A549 (cell line): ENCODE measurements at regions not wholly inside any gene's neighbourhood (a gene's known extent, or its start where the extent isn't known, plus 50 kb on each side); places are given as distances from the start of the nearest gene placed in this dataset.

Experiments
- ATAC-seq, 2 experiments: fragments of 200-7000 bp in 1 of 2; fragments of >200 bp in 1 of 2; cut with Nextera tagmentation in 1 of 2; cut with Tn5 transposase in 1 of 2; 3 replicates each; pipeline versions ENCODE4 v1.8.0 to v1.9.1; 2018 to 2020; ENCODE audit warnings: mild to moderate bottlenecking in 1 of 2, moderate library complexity in 1 of 2
- CTCF ChIA-PET: fragments of 300-600 bp; sonication (Branson Sonifier 250); formaldehyde crosslinking; extraction: SDS; loops from one replicate; lab custom pipeline; 2021; ENCODE audit warnings: antibody characterized with exemption, inconsistent platforms; lab: Yijun Ruan, JAX
- POLR2A ChIA-PET: fragments of 350-600 bp; formaldehyde crosslinking; extraction: SDS; loops from one replicate; lab custom pipeline; 2021; ENCODE audit warnings: antibody characterized with exemption, inconsistent platforms; lab: Yijun Ruan, JAX
- DNase-seq, 2 experiments: peaks; one replicate each; pipeline versions ENCODE4 v3.0.0 to v3.0.0-alpha.2; 2011 to 2016; ENCODE audit warnings: low read depth in 1 of 2, low spot score in 1 of 2
- FAIRE-seq: peaks from 2 replicates; lab custom pipeline; 2011; peaks lifted over from hg19 to GRCh38; lab: Jason Lieb, UNC
- H3K27ac ChIP-seq, 2 experiments: fragments of >200 bp; sonication (Bioruptor Twin); formaldehyde crosslinking; 3 replicates each; pipeline ENCODE4 v1.5.1; 2016 to 2017
- H3K4me1 ChIP-seq: fragments of >200 bp; sonication (Bioruptor Twin); formaldehyde crosslinking; 3 replicates; pipeline ENCODE4 v1.6.1; 2016
- H3K4me2 ChIP-seq: fragments of >200 bp; sonication (Bioruptor Twin); formaldehyde crosslinking; 3 replicates; pipeline ENCODE4 v1.6.1; 2016
- H3K4me3 ChIP-seq: fragments of >200 bp; sonication (Bioruptor Twin); formaldehyde crosslinking; 3 replicates; pipeline ENCODE4 v1.5.1; 2016
- H3K9me3 ChIP-seq: fragments of >200 bp; sonication (Bioruptor Twin); formaldehyde crosslinking; 3 replicates; pipeline ENCODE4 v1.6.1; 2016
- BHLHE40 ChIP-seq: IDR thresholded peaks from 2 replicates; pipeline ENCODE4 v1.6.1; 2012; ENCODE audit warnings: low read depth, low read length, inconsistent platforms
- CEBPB ChIP-seq, 2 experiments: fragments of >200 bp in 1 of 2; sonication (Bioruptor Twin) in 1 of 2; formaldehyde crosslinking in 1 of 2; IDR thresholded peaks; 2 replicates each; pipeline ENCODE4 v1.6.1; 2012 to 2016
- E2F6 ChIP-seq: IDR thresholded peaks from 2 replicates; pipeline ENCODE4 v1.6.1; 2012; ENCODE audit warnings: low read depth, borderline replicate concordance
- ELK1 ChIP-seq: fragments of 150-350 bp; IDR thresholded peaks from 2 replicates; pipeline ENCODE4 v1.6.1; 2014; ENCODE audit warnings: low read depth, mild to moderate bottlenecking, low read length
- FOSL2 ChIP-seq, 2 experiments: fragments of 450-650 bp in 1 of 2; fragments of >200 bp in 1 of 2; sonication (Bioruptor Twin) in 1 of 2; formaldehyde crosslinking; IDR thresholded peaks; 2 replicates each; pipeline versions ENCODE4 v1.5.0 to v1.6.1; 2016 to 2020; ENCODE audit warnings: mild to moderate bottlenecking in 1 of 2, moderate library complexity in 1 of 2
- FOXS1 ChIP-seq: fragments of 250-450 bp; sonication (Bioruptor Pico); IDR thresholded peaks from 2 replicates; pipeline ENCODE4 v1.5.0; 2020; ENCODE audit warnings: mild to moderate bottlenecking, moderate library complexity
- HOXB13 ChIP-seq: fragments of 250-450 bp; sonication (Bioruptor Pico); IDR thresholded peaks from 2 replicates; pipeline ENCODE4 v1.5.0; 2020; ENCODE audit warnings: low read depth, mild to moderate bottlenecking, moderate library complexity
- MAZ ChIP-seq: fragments of 150-350 bp; IDR thresholded peaks from 2 replicates; pipeline ENCODE4 v1.6.1; 2014; ENCODE audit warnings: antibody characterized with exemption, low read depth, low read length, borderline replicate concordance
- POLR2A ChIP-seq: IDR thresholded peaks from 2 replicates; pipeline ENCODE4 v1.6.1; 2012; ENCODE audit warnings: mild to moderate bottlenecking, low read length
- RCOR1 ChIP-seq: fragments of 150-350 bp; IDR thresholded peaks from 2 replicates; pipeline ENCODE4 v1.6.1; 2014; ENCODE audit warnings: antibody characterized with exemption, low read length, low read depth
- RFX5 ChIP-seq: fragments of 450-650 bp; IDR thresholded peaks from 2 replicates; pipeline ENCODE4 v1.7.1; 2014; ENCODE audit warnings: antibody characterized with exemption, mild to moderate bottlenecking, moderate library complexity
- SREBF2 ChIP-seq: fragments of 450-650 bp; IDR thresholded peaks from 2 replicates; pipeline ENCODE4 v1.6.1; 2014; ENCODE audit warnings: mild to moderate bottlenecking, moderate library complexity
- TP53 ChIP-seq: fragments of 250-450 bp; sonication (Bioruptor Pico); IDR thresholded peaks from 2 replicates; pipeline ENCODE4 v1.5.0; 2021; ENCODE audit warnings: mild to moderate bottlenecking, moderate library complexity
- ZFP36 ChIP-seq: fragments of 450-650 bp; IDR thresholded peaks from 2 replicates; pipeline ENCODE4 v1.6.1; 2014; ENCODE audit warnings: borderline replicate concordance; ENCODE audit not compliant: partially characterized antibody
- ZNF302 ChIP-seq: fragments of 250-450 bp; sonication (Bioruptor Pico); IDR thresholded peaks from 2 replicates; pipeline ENCODE4 v1.9.0; 2021; ENCODE audit warnings: inconsistent platforms, mild to moderate bottlenecking, moderate library complexity
- WGBS: methylation state at CpG from one replicate; pipeline ENCODE4 v1.1.6; 2017; ENCODE audit errors: missing lambda C conversion rate; 5-methylcytosine and 5-hydroxymethylcytosine counted together
- TF ChIP-seq, protein P1 (sequence below): fragments of 250-450 bp; sonication (Bioruptor Pico); IDR thresholded peaks from 2 replicates; pipeline ENCODE4 v1.5.0; 2021; ENCODE audit warnings: mild to moderate bottlenecking, moderate library complexity, borderline replicate concordance
- TF ChIP-seq, protein P2 (sequence below): fragments of >200 bp; sonication (Bioruptor Twin); formaldehyde crosslinking; IDR thresholded peaks from 3 replicates; pipeline ENCODE4 v1.5.1; 2016

GRCh38 chr20:54933212-54933904 lies 458.0 kb downstream of the DOK5 start:
- DNase-seq = no peak
- WGBS = 1% methylated on average over 3 of the region's 3 CpGs
- ChIA-PET CTCF (no interaction called here), POLR2A (no interaction called here)
- TF ChIP-seq, protein P1, sequence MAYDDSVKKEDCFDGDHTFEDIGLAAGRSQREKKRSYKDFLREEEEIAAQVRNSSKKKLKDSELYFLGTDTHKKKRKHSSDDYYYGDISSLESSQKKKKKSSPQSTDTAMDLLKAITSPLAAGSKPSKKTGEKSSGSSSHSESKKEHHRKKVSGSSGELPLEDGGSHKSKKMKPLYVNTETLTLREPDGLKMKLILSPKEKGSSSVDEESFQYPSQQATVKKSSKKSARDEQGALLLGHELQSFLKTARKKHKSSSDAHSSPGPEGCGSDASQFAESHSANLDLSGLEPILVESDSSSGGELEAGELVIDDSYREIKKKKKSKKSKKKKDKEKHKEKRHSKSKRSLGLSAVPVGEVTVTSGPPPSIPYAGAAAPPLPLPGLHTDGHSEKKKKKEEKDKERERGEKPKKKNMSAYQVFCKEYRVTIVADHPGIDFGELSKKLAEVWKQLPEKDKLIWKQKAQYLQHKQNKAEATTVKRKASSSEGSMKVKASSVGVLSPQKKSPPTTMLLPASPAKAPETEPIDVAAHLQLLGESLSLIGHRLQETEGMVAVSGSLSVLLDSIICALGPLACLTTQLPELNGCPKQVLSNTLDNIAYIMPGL = no peak
- no peak for TF ChIP-seq E2F6
- no peak for TF ChIP-seq HOXB13 (CRISPR knock-in tag)
- TF ChIP-seq RFX5 = no peak
- TF ChIP-seq ELK1 = no peak
- no peak for TF ChIP-seq ZNF302 (CRISPR knock-in tag)
- TF ChIP-seq, protein P2, sequence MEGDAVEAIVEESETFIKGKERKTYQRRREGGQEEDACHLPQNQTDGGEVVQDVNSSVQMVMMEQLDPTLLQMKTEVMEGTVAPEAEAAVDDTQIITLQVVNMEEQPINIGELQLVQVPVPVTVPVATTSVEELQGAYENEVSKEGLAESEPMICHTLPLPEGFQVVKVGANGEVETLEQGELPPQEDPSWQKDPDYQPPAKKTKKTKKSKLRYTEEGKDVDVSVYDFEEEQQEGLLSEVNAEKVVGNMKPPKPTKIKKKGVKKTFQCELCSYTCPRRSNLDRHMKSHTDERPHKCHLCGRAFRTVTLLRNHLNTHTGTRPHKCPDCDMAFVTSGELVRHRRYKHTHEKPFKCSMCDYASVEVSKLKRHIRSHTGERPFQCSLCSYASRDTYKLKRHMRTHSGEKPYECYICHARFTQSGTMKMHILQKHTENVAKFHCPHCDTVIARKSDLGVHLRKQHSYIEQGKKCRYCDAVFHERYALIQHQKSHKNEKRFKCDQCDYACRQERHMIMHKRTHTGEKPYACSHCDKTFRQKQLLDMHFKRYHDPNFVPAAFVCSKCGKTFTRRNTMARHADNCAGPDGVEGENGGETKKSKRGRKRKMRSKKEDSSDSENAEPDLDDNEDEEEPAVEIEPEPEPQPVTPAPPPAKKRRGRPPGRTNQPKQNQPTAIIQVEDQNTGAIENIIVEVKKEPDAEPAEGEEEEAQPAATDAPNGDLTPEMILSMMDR = no peak
- TF ChIP-seq RCOR1 = no peak
- TF ChIP-seq FOSL2 (IDR thresholded peaks at IDR 0.05) = no peak
- no peak for TF ChIP-seq FOSL2 (CRISPR knock-in tag; IDR thresholded peaks at IDR 0.05)
- no peak for TF ChIP-seq MAZ
- no peak for TF ChIP-seq FOXS1 (CRISPR knock-in tag)
- Histone ChIP-seq H3K4me3 (no peak overlapping the region), H3K9me3 (no peaks in the 10 kb centered on the region), H3K4me2 (no peak overlapping the region), H3K27ac (no peak overlapping the region), H3K4me1 (no peaks in the 10 kb centered on the region)
- no peak for FAIRE-seq
- ATAC-seq = no peak

DNA sequence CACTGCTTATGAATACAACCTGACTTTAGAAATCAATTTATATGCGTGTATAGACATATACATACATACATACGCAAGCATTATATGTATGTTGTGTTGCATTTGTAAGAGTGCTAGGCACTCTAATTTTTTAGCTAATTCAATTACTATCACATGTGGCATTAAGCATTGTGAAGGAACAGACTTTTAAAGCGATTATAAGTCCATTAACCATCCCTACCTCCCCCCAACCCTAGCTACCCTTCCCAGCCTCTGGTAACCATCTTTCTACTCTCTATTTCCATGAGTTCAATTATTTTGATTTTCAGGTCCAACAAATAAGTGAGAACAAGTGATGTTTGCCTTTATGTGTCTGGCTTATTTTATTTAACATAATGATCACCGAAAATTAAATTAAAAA lies 453.8 kb downstream of the DOK5 start:
- no peak overlapping the region for H3K4me2 ChIP-seq
- no peak for DNase-seq
- no peak for FAIRE-seq
- ChIA-PET POLR2A (no interaction called here), CTCF (no interaction called here)
- TF ChIP-seq SREBF2 (no peak), HOXB13 (CRISPR knock-in tag) (no peak), ZFP36 (no peak), FOSL2 (IDR thresholded peaks at IDR 0.05) (no peak), FOSL2 (CRISPR knock-in tag; IDR thresholded peaks at IDR 0.05) (no peak), CEBPB (IDR thresholded peaks at IDR 0.05) (no peak), BHLHE40 (no peak), ELK1 (no peak), POLR2A (no peak), TP53 (CRISPR knock-in tag) (no peak)
- no peaks in the 10 kb centered on the region for H3K9me3 ChIP-seq
- H3K4me3 ChIP-seq = no peak overlapping the region
- no peaks in the 10 kb centered on the region for H3K4me1 ChIP-seq
- 6% methylated on average over 4 of the region's 4 CpGs for WGBS
- ATAC-seq = no peak
- H3K27ac ChIP-seq = no peak overlapping the region
